ENCODE measurements at regions not wholly inside any gene's neighbourhood (a gene's known extent, or its start where the extent isn't known, plus 50 kb on each side); places are given as distances from the start of the nearest gene placed in this dataset.

GRCh38 chr16:61595605-61596004, 440.6 kb downstream of the CDH8 start:
- TF ChIP-seq CTCF (IDR thresholded peaks at IDR 0.05) = no peak
- no peak for TF ChIP-seq POLR2A (IDR thresholded peaks at IDR 0.05)
- no peak for TF ChIP-seq POLR2AphosphoS5 (IDR thresholded peaks at IDR 0.05)

Measured in prostate gland (tissue), 2 donors.